ENCODE measurements at regions not wholly inside any gene's neighbourhood (a gene's known extent, or its start where the extent isn't known, plus 50 kb on each side); places are given as distances from the start of the nearest gene placed in this dataset.

DNA sequence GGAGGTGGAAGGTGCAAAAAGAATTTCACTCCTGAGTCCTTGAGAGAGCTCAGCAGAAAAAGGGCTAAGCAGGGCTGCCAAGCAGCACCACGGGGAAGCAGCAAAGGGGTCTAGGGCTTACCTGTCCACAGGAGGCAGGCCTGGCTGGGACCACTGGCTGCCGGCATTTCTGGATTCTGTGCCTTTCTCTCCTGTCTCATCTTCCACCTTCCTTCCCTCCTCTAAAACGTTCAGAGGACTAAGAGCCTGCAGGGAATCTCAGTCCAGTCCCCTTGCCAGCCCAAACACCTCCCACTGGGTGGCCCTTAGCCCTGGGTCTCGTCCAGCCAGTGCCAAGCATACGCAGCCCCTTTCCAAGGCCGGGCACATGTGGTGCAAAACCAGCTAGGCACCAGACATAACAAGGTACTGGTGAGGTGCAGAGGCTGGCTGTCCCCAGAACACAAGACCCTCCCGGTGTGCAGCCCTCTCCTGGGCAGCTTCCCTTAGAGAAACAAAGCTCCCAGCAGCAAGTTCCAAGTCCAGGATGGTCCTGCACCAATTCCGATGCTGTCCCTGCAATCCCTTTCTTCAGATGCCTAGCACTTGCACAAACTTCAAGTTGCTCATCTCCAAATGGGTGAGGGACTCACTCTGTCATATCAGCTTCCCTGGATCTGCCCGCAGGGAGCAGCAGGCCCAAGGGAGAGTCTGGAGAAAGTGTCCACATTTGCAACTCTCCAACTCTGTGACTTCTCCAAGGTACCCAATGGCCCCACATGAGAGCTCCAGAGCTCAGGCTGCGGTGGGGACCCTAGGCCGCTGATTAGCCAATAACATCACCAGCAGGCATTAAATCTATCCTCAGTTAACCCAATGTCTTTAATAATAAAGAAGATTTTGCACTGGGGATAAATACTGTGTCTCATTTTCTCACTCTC, 126.3 kb downstream of the C5orf15 start:
- no peak for DNase-seq
- in situ Hi-C loops (cut with MboI; ENCODE audit: low pct_unique_long_range_greater_than_20kb, low sequenced_read_pairs): no loop called here

- DNase-seq: no peak
- in situ Hi-C loops (cut with MboI; ENCODE audit: low pct_unique_long_range_greater_than_20kb, low sequenced_read_pairs): no loop called here
These were observed 128.3 kb downstream of the C5orf15 start for GRCh38 chr5:133840168-133840567.

- no peak for DNase-seq
- in situ Hi-C loops (cut with MboI; ENCODE audit: low pct_unique_long_range_greater_than_20kb, low sequenced_read_pairs): no loop called here
These were observed 128.7 kb downstream of the C5orf15 start for GRCh38 chr5:133839721-133840120.

GRCh38 chr5:133839090-133839489, 129.3 kb downstream of the C5orf15 start:
- in situ Hi-C loops (cut with MboI; ENCODE audit: low pct_unique_long_range_greater_than_20kb, low sequenced_read_pairs): no loop called here
- DNase-seq: no peak

- in situ Hi-C loops (cut with MboI; ENCODE audit: low pct_unique_long_range_greater_than_20kb, low sequenced_read_pairs): no loop called here
These were observed 130.1 kb downstream of the C5orf15 start for GRCh38 chr5:133838286-133838685.

GRCh38 chr5:133831491-133832224, 136.8 kb downstream of the C5orf15 start:
- in situ Hi-C loops (cut with MboI; ENCODE audit: low pct_unique_long_range_greater_than_20kb, low sequenced_read_pairs): no loop called here

More at GRCh38 chr5:133838286-133838685, 130.1 kb downstream of the C5orf15 start:
- DNase-seq: no peak

DNA sequence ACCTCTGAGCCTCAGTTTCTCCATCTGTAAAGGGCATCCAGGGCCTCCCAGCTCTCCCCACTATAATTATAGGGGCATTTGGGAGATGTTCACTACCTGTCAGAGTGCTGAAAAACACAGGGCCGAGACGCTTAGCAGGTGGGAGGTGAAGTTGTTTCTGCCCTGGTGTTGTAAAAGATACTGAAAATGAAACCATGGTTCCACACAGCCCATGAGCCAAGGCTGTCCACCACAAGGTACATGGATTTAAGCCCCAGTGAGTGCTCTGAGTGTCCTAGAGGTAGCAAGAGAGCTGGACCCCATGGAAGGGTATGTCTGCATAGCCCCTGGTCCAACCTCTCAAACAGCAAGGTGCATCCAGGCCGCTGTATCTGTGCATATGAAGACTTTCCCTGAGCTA, 137.5 kb downstream of the C5orf15 start:
- in situ Hi-C loops (cut with MboI; ENCODE audit: low pct_unique_long_range_greater_than_20kb, low sequenced_read_pairs): no loop called here
- DNase-seq: no peak

More at GRCh38 chr5:133831491-133832224, 136.8 kb downstream of the C5orf15 start:
- no peak for DNase-seq

DNA sequence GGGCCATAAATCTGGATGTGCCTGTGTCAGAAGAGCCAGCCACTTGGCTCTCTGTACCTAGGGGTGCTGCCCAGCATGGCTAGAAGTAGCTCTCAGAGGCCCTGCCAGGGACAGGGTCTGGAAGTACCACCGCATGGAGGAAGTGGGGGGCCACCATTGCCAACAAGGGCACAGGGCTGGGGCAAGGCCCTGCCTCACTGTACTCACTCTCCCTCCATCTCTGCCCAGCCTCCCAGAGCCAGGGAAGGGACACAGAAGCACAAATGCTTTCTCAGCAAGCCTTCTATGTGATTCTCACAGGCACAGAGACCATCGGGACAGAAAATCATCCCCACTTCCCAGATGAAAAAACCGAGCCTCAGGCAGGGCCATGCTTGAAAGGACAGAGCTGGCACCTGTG, 138.1 kb downstream of the C5orf15 start:
- in situ Hi-C loops (cut with MboI; ENCODE audit: low pct_unique_long_range_greater_than_20kb, low sequenced_read_pairs): no loop called here
- DNase-seq: no peak

GRCh38 chr5:133829786-133830185, 138.6 kb downstream of the C5orf15 start:
- DNase-seq: no peak
- in situ Hi-C loops (cut with MboI; ENCODE audit: low pct_unique_long_range_greater_than_20kb, low sequenced_read_pairs): no loop called here

DNA sequence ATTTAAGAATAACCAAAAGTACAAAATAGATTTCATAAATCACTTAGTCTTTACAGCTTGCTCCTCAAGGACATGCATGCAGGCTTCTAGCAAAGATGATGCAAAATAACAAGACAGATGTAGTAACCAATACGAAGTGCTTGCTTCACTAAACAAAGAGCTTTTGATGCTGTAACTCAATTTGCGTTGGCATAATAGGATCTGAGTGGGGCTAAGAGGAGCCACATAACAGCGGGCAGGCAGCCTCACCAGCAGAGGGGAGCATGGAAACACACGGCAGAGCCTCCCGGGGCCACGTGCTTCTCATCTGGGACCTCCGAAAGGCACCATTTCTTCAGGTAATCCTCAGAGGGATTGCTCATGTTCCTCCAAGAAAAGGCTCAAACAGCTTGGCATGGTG, 139.7 kb downstream of the C5orf15 start:
- no peak for DNase-seq
- in situ Hi-C loops (cut with MboI; ENCODE audit: low pct_unique_long_range_greater_than_20kb, low sequenced_read_pairs): no loop called here

DNA sequence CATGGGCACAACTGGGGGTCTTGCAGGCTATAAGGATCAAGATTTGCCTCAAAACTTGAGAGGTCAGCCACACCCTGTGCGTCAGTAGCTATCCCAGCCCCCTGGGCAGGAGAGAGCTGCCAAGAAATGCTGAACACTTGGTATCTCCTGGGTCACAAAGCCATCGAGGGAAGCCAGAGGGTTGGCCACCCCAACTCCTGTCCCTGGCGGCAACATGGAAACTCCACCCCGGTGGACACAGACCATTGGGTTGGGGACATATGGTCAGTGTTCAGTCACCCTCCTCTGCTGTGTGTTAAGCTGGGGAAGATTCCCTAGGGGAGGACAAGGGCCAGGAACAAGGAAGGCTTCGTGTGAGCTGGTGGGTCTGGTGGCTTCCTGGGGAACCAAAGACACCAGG, 140.6 kb downstream of the C5orf15 start:
- in situ Hi-C loops (cut with MboI; ENCODE audit: low pct_unique_long_range_greater_than_20kb, low sequenced_read_pairs): no loop called here
- DNase-seq: no peak

- DNase-seq: no peak
- in situ Hi-C loops (cut with MboI; ENCODE audit: low pct_unique_long_range_greater_than_20kb, low sequenced_read_pairs): no loop called here
These were observed 141.4 kb downstream of the C5orf15 start for GRCh38 chr5:133827011-133827410.

DNA sequence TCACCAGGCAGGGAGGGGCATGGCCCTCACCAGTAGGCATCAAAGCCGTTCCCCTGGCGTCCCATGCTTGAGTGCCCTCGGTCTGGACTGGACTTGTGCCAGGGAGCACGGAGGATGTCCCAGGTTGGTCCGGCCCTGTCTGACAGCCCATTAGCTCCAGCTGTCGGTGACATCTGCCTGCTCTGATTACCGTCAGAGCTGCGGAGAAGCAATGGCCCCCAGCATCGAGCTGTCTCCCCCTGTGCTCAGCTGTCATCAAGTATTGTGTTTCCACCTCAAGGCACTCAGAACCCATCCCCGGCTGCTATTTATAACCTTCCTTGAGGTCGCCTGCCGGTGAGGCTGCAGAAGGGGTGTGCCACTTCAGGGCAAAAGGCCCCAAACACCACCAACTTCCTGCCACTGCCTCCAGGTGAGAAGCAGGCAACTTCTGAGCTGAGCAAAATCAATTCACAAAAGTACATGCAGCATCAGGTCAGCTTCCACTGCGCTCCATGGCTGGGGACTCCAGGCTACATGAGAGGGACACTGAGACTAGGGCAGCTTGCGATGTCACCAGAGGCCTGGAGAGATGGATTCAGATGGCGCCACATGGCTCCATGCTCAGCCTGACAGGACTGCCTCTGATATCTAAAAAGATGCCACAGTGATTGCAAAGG, 142.7 kb downstream of the C5orf15 start:
- in situ Hi-C loops (cut with MboI; ENCODE audit: low pct_unique_long_range_greater_than_20kb, low sequenced_read_pairs): no loop called here
- DNase-seq: no peak

DNA sequence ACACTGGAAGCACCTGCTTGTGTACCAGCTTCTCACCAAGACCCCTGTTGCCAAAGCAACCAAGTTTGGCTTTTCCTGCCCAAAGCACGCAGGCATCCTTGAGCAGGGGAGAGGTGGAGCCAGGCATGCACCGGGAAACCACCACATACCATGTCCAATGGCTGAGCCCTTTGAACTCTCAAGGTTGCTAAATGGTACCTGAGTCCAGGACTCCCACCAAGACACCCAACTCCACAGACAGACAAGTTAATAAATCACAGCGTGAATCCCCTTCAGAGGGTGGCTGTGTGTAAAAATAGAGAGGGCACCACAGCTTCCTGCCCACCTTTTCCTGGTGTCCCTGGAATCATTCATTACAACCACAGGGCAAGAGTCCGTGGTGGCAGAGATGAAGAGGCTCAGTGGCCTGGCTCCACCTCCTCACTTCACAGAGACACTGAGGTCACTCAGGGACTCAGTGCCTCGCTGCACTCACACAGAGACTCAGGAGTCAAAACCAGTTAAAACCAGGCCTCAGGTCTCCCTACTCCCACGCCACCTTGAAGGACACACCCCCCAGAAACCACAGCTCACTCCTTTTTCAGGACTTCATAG, 143.7 kb downstream of the C5orf15 start:
- in situ Hi-C loops (cut with MboI; ENCODE audit: low pct_unique_long_range_greater_than_20kb, low sequenced_read_pairs): no loop called here
- DNase-seq: peak; percentile 30

DNA sequence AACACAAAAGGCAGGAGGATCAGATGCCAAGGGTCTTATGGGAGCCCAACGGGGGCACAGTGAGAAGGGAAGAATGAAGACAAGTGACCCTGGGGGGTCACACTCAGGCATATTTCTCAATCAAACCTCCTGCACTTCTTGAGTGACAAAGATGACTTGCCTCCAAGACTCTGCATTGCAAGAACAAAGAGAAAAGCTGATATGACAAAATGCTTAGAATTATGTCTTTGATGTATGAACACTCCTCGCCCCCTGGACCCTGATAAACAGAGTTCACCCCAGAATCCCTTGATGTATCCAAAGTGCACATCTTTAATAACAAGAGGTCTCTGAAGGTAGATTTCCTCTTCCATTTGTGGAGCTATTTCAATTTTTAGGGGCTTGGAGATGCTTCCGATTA, 146.5 kb downstream of the C5orf15 start:
- no peak for DNase-seq
- in situ Hi-C loops (cut with MboI; ENCODE audit: low pct_unique_long_range_greater_than_20kb, low sequenced_read_pairs): no loop called here

DNA sequence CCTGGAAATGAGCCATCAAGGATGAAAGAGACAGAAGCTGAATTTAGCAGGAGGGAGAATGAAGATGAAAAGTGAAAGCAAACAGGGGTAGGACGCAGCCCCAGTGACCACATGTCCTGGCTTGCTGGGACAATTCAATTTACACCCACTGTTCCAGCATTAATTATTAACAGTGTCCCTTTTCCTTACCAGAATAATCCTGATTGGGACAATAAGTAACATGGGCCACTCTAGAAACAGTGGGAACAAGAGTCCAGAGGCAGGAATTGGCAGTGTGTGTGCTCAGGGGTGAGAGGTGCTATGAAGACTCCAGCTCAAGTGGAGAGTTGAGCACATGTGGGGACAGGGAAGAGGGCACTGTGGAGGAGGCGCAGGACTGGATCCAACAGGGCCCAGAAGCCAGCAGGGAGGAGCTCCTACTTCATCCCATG, 147.1 kb downstream of the C5orf15 start:
- DNase-seq: no peak
- in situ Hi-C loops (cut with MboI; ENCODE audit: low pct_unique_long_range_greater_than_20kb, low sequenced_read_pairs): no loop called here

- DNase-seq: no peak
- in situ Hi-C loops (cut with MboI; ENCODE audit: low pct_unique_long_range_greater_than_20kb, low sequenced_read_pairs): no loop called here
These were observed 147.9 kb downstream of the C5orf15 start for GRCh38 chr5:133820507-133820906.

DNA sequence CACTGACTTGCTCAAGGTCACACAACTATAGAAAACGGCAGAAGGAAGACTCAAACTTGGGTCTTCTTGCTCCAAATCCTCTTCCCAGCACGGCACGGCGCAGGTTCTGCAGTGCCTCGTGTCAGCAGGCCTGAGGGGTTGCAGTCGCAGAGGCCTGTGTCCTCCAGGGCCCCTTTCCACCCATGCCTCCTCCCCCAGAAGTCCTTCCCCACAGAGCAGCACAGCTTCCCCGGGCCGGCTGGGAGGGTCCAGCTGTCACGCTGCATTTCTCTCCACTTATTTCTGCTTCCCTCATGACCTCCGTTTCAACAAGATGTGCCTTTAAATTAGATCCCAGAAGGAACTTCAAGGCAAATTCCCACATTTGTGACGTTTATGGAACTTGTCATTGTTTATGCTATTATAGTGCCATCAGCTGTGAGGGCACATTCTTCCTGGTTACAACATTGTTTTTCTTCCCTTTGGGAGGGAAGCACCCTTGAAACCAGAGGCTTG, 148.4 kb downstream of the C5orf15 start:
- in situ Hi-C loops (cut with MboI; ENCODE audit: low pct_unique_long_range_greater_than_20kb, low sequenced_read_pairs): no loop called here
- no peak for DNase-seq

DNA sequence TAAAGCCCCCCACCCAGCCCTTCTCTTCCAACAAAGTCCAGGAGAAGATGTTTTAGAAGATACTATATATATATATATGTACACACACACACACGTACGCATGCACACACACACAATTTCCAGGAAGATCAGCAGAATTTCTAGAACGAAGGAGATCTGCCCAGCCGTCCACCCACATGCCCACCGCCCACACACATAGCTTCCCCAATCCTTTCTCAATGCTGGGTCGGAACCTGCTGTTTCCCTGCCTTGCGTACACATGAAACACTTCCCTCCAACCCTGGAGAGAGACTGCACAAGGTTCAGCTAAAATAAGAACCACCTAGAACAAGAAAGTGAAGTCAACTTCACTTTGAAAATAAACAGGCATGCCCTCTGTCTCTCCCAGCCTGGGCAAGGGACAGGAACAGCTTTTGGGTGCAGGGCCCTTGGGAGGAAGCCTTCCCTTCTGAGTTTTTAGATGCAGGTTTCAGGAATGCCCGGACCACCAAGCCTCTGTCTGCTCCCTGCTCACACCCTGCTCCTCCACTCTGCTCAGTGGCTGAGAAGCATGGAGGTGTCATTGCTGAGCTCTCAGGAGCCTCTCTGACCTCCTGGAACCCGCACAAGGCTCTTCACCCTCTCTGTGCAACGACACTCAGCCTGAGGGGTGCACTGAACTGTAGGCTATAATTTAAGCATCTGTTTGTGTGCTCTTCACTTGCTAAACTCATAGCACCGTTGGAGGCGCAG, 149.4 kb downstream of the C5orf15 start:
- peak; percentile 8 for DNase-seq

More for the DNA sequence above, 149.4 kb downstream of the C5orf15 start:
- in situ Hi-C loops (cut with MboI; ENCODE audit: low pct_unique_long_range_greater_than_20kb, low sequenced_read_pairs): no loop called here
